K562 (cell line): ENCODE measurements at regions not wholly inside any gene's neighbourhood (a gene's known extent, or its start where the extent isn't known, plus 50 kb on each side); places are given as distances from the start of the nearest gene placed in this dataset.

Experiments used
- ATAC-seq: fragments of 200-7000 bp; cut with Tn5 transposase; 3 replicates; pipeline ENCODE4 v1.9.1; 2020; ENCODE audit warnings: moderate library complexity
- BruUV-seq: library from RNA; stranded (reverse); fragments of 400-500 nt; replicated peaks from 2 replicates; lab custom pipeline; 2021; lab: Mats Ljungman, UMichigan
- CTCF ChIA-PET: fragments of 300-600 bp; formaldehyde crosslinking; extraction: SDS; loops from one replicate; lab custom pipeline; 2021; ENCODE audit warnings: low intra/inter-chr PET ratio; lab: Yijun Ruan, JAX
- POLR2A ChIA-PET: fragments of 300-600, 350-650 bp; sonication (Branson Sonifier 250); formaldehyde crosslinking; extraction: SDS; loops from one replicate; lab custom pipeline; 2021; ENCODE audit warnings: antibody characterized with exemption, inconsistent platforms; lab: Yijun Ruan, JAX
- DNase-seq, 4 experiments: peaks; one replicate each; pipeline versions ENCODE4 v3.0.0 to v3.0.0-alpha.2; 2011 to 2018; ENCODE audit warnings: low spot score in 3 of 4, mixed read lengths in 3 of 4; ENCODE audit errors: extremely low read depth in 1 of 4
- FAIRE-seq: peaks from 2 replicates; lab custom pipeline; 2011; peaks lifted over from hg19 to GRCh38; lab: Jason Lieb, UNC
- H2AFZ ChIP-seq: 2 replicates; pipeline ENCODE4 v1.6.0; 2011; ENCODE audit warnings: low read depth, low read length, control low read depth, inconsistent platforms
- H3K27ac ChIP-seq: fragments of 200-600 bp; 3 replicates; pipeline ENCODE4 v1.8.0; 2011; ENCODE audit warnings: low read depth, mild to moderate bottlenecking, control low read depth, inconsistent platforms, low read length, moderate library complexity, mixed read lengths; ENCODE audit errors: extremely low read depth
- H3K27me3 ChIP-seq, 2 experiments: fragments of 300-600 bp in 1 of 2; 2 replicates in 1 of 2; 3 replicates in 1 of 2; pipeline versions ENCODE4 v1.6.0 to v1.8.0; 2011; ENCODE audit warnings: inconsistent platforms in 2 of 2, low read length in 2 of 2, mild to moderate bottlenecking in 1 of 2, mixed read lengths in 1 of 2, moderate library complexity in 1 of 2; ENCODE audit not compliant: control insufficient read depth in 2 of 2, insufficient read depth in 2 of 2
- H3K36me3 ChIP-seq: fragments of 300-600 bp; 3 replicates; pipeline ENCODE4 v1.8.0; 2011; ENCODE audit warnings: mild to moderate bottlenecking, low read length, inconsistent platforms; ENCODE audit not compliant: control insufficient read depth, insufficient read depth
- H3K4me1 ChIP-seq, 2 experiments: fragments of 200-600 bp in 1 of 2; replicated peaks in 1 of 2; 2 replicates in 1 of 2; 3 replicates in 1 of 2; pipeline versions ENCODE4 v1.5.1 to v1.8.0; 2011; ENCODE audit warnings: inconsistent platforms in 2 of 2, low read length in 2 of 2, mild to moderate bottlenecking in 1 of 2, mixed read lengths in 1 of 2, moderate library complexity in 1 of 2; ENCODE audit not compliant: control insufficient read depth in 2 of 2, insufficient read depth in 2 of 2
- H3K4me2 ChIP-seq: 2 replicates; pipeline ENCODE4 v1.6.1; 2011; ENCODE audit warnings: low read length, control low read depth, inconsistent platforms, mixed read lengths; ENCODE audit not compliant: insufficient read depth
- H3K4me3 ChIP-seq: fragments of 200-600 bp; sonication (generic), shearing (Covaris generic); 2 replicates; pipeline ENCODE4 v1.5.1; 2016; ENCODE audit warnings: control low read depth, inconsistent platforms
- H3K79me2 ChIP-seq: fragments of 200-600 bp; 3 replicates; pipeline ENCODE4 v1.8.0; 2011; ENCODE audit warnings: low read length, inconsistent platforms; ENCODE audit not compliant: control insufficient read depth, insufficient read depth
- H3K9ac ChIP-seq, 2 experiments: 2 replicates each; pipeline versions ENCODE4 v1.6.0 to v1.6.1; 2011; ENCODE audit warnings: low read depth in 2 of 2, low read length in 2 of 2, control low read depth in 1 of 2, inconsistent platforms in 1 of 2, mild to moderate bottlenecking in 1 of 2, mixed read lengths in 1 of 2; ENCODE audit not compliant: insufficient read depth in 1 of 2
- H3K9me1 ChIP-seq: one replicate; pipeline ENCODE4 v1.6.0; 2011; ENCODE audit warnings: inconsistent platforms, mild to moderate bottlenecking, low read length, moderate library complexity; ENCODE audit not compliant: control insufficient read depth, insufficient read depth
- H3K9me3 ChIP-seq: replicated peaks from 2 replicates; pipeline ENCODE4 v1.5.1; 2011; ENCODE audit warnings: low read depth, low read length, inconsistent platforms; ENCODE audit not compliant: control insufficient read depth, insufficient read depth
- H4K20me1 ChIP-seq: replicated peaks from 2 replicates; pipeline ENCODE4 v1.6.1; 2011; ENCODE audit warnings: low read length, inconsistent platforms, mixed read lengths; ENCODE audit not compliant: control insufficient read depth, insufficient read depth
- CREB1 ChIP-seq, 2 experiments: sonication (generic) in 1 of 2; formaldehyde crosslinking in 1 of 2; IDR thresholded peaks; 2 replicates each; pipeline versions ENCODE4 v1.6.1 to v1.8.0; 2012 to 2022; ENCODE audit warnings: inconsistent platforms in 1 of 2, mild to moderate bottlenecking in 1 of 2, missing genetic modification reagents in 1 of 2, moderate library complexity in 1 of 2
- CREBBP ChIP-seq: IDR thresholded peaks from one replicate; pipeline ENCODE4 v1.6.1; 2012; ENCODE audit warnings: low read depth, mild to moderate bottlenecking, control low read depth, inconsistent platforms, low read length
- ELF1 ChIP-seq: fragments of 200-800 bp; sonication (Bioruptor generic); IDR thresholded peaks from 2 replicates; pipeline ENCODE4 v1.6.1; 2016; ENCODE audit warnings: missing genetic modification characterization, missing compliant biosample characterization
- GTF3C2 ChIP-seq: IDR thresholded peaks from 3 replicates; pipeline ENCODE4 v1.6.1; 2011; ENCODE audit warnings: borderline replicate concordance, mild to moderate bottlenecking, moderate library complexity; ENCODE audit not compliant: insufficient read length; ENCODE audit errors: extremely low read depth
- HDAC8 ChIP-seq: fragments of 450-650 bp; IDR thresholded peaks from 2 replicates; pipeline ENCODE4 v1.6.1; 2016; ENCODE audit warnings: mild to moderate bottlenecking, missing genetic modification characterization, moderate library complexity, missing compliant biosample characterization
- NFXL1 ChIP-seq: fragments of 450-650 bp; formaldehyde crosslinking; IDR thresholded peaks from 2 replicates; pipeline ENCODE4 v1.4.0; 2021; ENCODE audit warnings: mild to moderate bottlenecking
- SIX5 ChIP-seq, 2 experiments: IDR thresholded peaks; 2 replicates each; pipeline ENCODE4 v1.6.1; 2011; ENCODE audit warnings: low read length in 2 of 2, borderline replicate concordance in 1 of 2, low read depth in 1 of 2, mild to moderate bottlenecking in 1 of 2, moderate library complexity in 1 of 2; ENCODE audit not compliant: insufficient read depth in 1 of 2
- SMARCE1 ChIP-seq: fragments of 450-650 bp; IDR thresholded peaks from 2 replicates; pipeline ENCODE4 v1.7.1; 2016; ENCODE audit warnings: mild to moderate bottlenecking
- TARDBP ChIP-seq: fragments of 450-650 bp; IDR thresholded peaks from 2 replicates; pipeline ENCODE4 v1.6.1; 2016
- TEAD4 ChIP-seq, 2 experiments: sonication (generic) in 1 of 2; formaldehyde crosslinking in 1 of 2; IDR thresholded peaks; 2 replicates each; pipeline versions ENCODE4 v1.6.1 to v1.8.0; 2012 to 2022; ENCODE audit warnings: borderline replicate concordance in 1 of 2, inconsistent platforms in 1 of 2, low read length in 1 of 2, mild to moderate bottlenecking in 1 of 2, missing genetic modification reagents in 1 of 2
- ZNF263 ChIP-seq: sonication (generic); formaldehyde crosslinking; IDR thresholded peaks from 2 replicates; pipeline ENCODE4 v1.8.0; 2022; ENCODE audit warnings: mild to moderate bottlenecking, missing genetic modification reagents, borderline replicate concordance
- ZNF668 ChIP-seq: fragments of 250-450 bp; sonication (Bioruptor Pico); IDR thresholded peaks from 2 replicates; pipeline ENCODE4 v1.8.0; 2022; ENCODE audit warnings: mild to moderate bottlenecking, inconsistent platforms
- ZNF766 ChIP-seq: fragments of 200-800 bp; sonication (Bioruptor generic); conservative IDR thresholded peaks from 2 replicates; pipeline ENCODE4 v1.6.1; 2016; ENCODE audit warnings: missing genetic modification characterization, missing compliant biosample characterization
- WGBS: fragments of 100-300 bp; shearing (Covaris generic); methylation state at CpG from one replicate; pipeline ENCODE4 v1.1.6; 2016; ENCODE audit warnings: low coverage, mixed read lengths; ENCODE audit not compliant: insufficient coverage; ENCODE audit errors: missing lambda C conversion rate; 5-methylcytosine and 5-hydroxymethylcytosine counted together
- in situ Hi-C: fragments of 300-500 bp; cut with MboI; formaldehyde crosslinking; loops from 4 replicates; pipeline ENCODE4 v1.15.0; 2018; ENCODE audit warnings: inconsistent platforms, mixed read lengths
- intact Hi-C: fragments of 100-400 bp; cut with micrococcal nuclease; formaldehyde crosslinking; loops from 2 replicates; pipeline ENCODE4 v1.14.2; 2022

GRCh38 chr5:96265487-96265886 is 167.6 kb downstream of the PCSK1 start:
- ChIA-PET POLR2A (no interaction called here), CTCF (no interaction called here)
- Histone ChIP-seq H3K4me1 (no peaks in the 10 kb centered on the region), H3K36me3 (no peaks in the 10 kb centered on the region), H3K9ac (no peak overlapping the region), H3K27me3 (no peaks in the 10 kb centered on the region), H3K27ac (no peak overlapping the region), H3K79me2 (no peaks in the 10 kb centered on the region), H4K20me1 (no peaks in the 10 kb centered on the region), H3K9me1 (no peaks in the 10 kb centered on the region), H3K4me2 (no peak overlapping the region), H3K9me3 (no peaks in the 10 kb centered on the region), H2AFZ (no peak overlapping the region), H3K4me3 (no peak overlapping the region)
- FAIRE-seq (no peak), DNase-seq (no peak), ATAC-seq (no peak)
- intact Hi-C loops (no loop called here), in situ Hi-C loops (no loop called here)
- no TSS peak for BruUV-seq
- 0% methylated on average over 1 of the region's 1 CpG for WGBS
- TF ChIP-seq CREB1 (IDR thresholded peaks at IDR 0.05) (no peak), CREB1 (CRISPR knock-in tag; IDR thresholded peaks at IDR 0.05) (no peak), HDAC8 (tag) (no peak), TARDBP (no peak), ZNF263 (CRISPR knock-in tag) (no peak), GTF3C2 (no peak), ZNF766 (CRISPR knock-in tag) (no peak), CREBBP (no peak), SMARCE1 (no peak), ELF1 (no peak), NFXL1 (no peak), ZNF668 (CRISPR knock-in tag) (no peak), SIX5 (IDR thresholded peaks at IDR 0.05; ENCODE audit: borderline replicate concordance in 1 of 2, insufficient read depth in 1 of 2, low read depth in 1 of 2, low read length in 2 of 2) (no peak), TEAD4 (IDR thresholded peaks at IDR 0.05; ENCODE audit: low read length) (no peak), TEAD4 (CRISPR knock-in tag; IDR thresholded peaks at IDR 0.05; ENCODE audit: borderline replicate concordance) (no peak)
